SK-N-MC (cell line): ENCODE measurements at regions not wholly inside any gene's neighbourhood (a gene's known extent, or its start where the extent isn't known, plus 50 kb on each side); places are given as distances from the start of the nearest gene placed in this dataset.

Experiments used
- EZH2 ChIP-seq: fragments of 200-600 bp; sonication (generic); IDR thresholded peaks from one replicate; pipeline ENCODE4 v1.6.1; 2017; ENCODE audit warnings: antibody characterized with exemption
- POLR2AphosphoS5 ChIP-seq: IDR thresholded peaks from 2 replicates; pipeline ENCODE4 v1.6.1; 2012; ENCODE audit warnings: mild to moderate bottlenecking, low read depth, low read length, borderline replicate concordance

DNA sequence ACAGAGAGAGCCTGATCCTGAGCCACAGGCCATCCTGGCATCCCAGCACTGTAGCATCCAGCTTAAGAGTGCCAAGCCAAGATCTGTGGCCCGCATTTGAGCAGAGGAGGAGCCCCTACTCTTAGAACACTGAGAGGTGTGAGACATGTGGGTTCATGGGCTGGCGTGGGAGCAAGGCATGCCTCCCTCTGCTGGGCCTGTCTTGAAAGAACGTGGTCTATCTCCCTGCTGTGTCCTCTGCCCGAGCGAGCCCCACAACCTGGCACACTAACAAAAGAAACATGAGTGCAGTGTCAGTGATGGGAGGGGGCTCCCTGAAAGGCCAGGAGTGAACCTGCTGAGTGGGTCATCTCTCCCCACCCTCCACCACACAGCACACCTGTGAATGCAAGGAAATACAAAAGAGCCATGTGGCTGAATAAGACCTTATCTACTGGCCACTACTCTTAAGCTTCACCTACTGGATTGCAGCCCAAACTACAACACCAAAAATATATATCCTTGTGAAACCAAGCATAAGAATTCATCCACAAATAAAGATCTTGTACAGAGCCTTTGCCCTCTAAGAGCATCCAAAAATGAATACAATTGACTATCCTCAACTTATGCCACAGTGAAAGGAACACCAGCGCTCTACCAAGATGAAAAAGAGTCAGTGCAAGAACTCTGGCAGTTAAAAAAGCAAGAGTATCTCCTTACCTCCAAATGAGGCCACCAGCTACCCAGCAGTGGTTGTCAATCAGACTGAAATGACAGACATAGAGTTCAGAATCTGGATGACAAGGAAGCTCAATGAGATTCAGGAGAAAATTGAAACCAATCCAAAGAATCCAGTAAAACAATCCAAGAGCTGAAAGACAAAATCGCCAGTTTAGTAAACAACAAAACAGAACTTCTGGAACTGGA, 259.4 kb upstream of the DAB1 start:
- TF ChIP-seq EZH2 (no peak), POLR2AphosphoS5 (no peak)
